Stimulated activated CD8-positive, alpha-beta memory T cell treated with anti-CD3 and anti-CD28 coated beads, Interleukin-15, amount 100 ng/mL, for 4 hours (primary cell): ENCODE measurements at regions not wholly inside any gene's neighbourhood (a gene's known extent, or its start where the extent isn't known, plus 50 kb on each side); places are given as distances from the start of the nearest gene placed in this dataset.

ENCODE experiments used
- DNase-seq, 2 donors: peaks; one replicate each; pipeline ENCODE4 v3.0.0-alpha.2; 2020; ENCODE audit warnings: low read depth in 2 of 2

- no peak for DNase-seq
Measured at GRCh38 chr13:84658491-84659358, 776.5 kb upstream of the SLITRK1 start.

DNA sequence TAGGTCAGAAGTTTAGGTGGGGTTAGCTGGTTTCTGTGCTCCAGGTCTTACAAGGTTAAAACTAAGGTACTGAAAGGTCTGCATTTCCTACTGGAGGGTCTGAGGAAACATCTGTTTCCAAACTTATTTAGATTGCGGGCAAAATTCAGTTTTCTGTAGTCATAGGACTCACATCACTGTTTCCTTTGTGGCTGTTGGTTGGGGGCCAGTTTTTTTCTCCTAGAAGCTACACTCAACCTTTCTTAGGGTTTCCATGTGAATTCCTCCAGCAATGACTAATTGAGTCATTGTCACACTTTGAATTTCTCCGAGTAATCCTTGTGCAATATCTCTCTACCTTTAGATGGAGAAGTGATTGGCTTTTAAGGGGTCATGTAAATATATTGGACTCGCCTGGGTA is 773.4 kb upstream of the SLITRK1 start:
- DNase-seq = no peak

DNA sequence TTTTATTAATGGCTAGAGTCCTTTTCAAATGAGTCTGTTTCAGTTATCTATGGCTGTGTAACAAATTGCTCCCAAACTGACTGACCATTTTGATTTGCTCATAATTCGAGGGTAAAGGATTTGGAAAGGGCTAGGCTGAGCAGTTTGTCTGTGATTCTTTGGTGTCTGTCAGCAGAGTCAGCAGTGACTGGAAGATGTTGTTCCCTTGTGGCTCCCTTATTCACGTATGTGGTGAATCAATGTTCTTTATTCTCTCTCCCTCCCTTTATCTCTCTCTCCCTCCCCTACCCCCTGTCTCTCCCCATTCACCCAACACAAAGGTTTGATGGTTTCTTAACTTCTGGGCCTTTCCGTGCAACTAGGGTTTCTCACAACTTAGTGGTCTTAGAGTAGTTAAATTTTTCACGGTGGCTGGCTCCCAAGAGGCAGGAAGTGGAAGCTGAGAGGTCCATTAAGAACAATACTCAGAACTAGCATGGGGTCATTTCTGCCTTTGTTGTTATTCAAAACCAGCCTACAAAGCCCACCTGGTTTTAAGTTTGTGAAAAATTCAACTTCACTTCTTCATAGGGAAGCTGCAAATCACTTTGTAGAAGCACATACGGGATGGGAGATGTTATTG is 772.5 kb upstream of the SLITRK1 start:
- DNase-seq = no peak

DNA sequence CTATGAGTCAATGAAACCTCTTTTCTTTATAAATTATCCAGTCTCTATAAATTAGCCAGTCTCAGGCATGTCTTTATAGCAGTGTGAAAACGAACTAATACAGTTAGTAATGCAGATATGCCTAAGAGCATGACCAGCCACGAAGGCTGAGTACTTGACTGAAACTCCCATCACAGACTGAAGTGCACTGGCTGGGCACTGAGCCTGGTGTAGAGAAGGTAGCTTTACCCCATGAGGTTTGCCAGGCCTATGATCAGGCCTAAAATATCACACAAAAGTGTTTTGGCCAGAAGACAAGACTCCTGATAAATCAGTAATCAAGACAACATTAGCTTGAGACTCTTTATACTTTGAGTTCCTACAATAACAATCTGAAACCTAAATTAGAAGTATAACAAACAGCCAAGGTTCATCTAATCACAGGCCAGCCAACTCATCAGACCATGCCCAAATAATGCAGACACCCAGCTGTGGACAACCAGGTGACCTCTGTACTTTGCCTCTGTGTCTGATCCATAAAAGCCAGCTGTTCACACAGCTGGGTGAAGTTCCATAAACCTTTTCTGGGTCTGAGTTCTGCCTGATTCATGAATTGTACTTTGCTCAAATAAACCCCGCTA is 771.8 kb upstream of the SLITRK1 start:
- no peak for DNase-seq

- DNase-seq = no peak
Measured at GRCh38 chr13:84651705-84652104, 769.4 kb upstream of the SLITRK1 start.

DNA sequence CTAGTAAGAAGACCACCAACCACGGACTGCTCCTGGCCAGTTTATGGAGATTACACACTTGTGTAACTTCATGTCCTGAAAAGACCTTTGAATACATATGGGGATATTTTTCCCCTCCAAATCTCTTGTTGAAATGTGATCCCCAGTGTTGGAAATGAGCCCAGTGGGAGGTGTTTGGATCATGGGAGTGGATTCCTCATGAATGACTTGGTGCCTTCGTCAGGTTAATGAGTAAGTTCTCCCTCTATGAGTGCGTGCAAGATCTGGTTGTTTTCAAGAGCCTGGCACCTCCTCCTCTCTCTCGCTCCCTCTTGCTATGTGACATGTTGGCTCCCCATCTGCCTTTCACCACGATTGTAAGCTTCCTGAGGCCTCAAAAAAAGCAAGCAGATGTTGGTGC is 769.0 kb upstream of the SLITRK1 start:
- DNase-seq = no peak

DNA sequence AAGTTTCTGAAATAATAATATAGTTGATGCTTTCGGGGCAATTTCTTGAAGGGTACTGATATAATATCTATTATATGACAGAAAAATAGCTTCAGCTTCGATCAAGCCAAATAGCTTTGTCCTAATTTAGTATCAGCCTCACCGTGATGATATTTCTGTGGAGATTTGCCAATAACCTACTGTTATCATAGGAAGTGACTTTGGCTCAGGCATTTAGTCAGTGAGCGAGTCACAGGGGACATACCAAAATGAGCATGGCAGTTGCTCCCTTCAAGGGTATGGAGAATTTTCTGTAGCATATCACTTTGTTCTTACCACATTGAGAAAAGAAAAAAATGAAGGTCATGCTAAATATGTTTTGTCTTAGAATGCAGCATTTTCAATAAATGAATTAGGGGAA is 767.6 kb upstream of the SLITRK1 start:
- DNase-seq = no peak

DNA sequence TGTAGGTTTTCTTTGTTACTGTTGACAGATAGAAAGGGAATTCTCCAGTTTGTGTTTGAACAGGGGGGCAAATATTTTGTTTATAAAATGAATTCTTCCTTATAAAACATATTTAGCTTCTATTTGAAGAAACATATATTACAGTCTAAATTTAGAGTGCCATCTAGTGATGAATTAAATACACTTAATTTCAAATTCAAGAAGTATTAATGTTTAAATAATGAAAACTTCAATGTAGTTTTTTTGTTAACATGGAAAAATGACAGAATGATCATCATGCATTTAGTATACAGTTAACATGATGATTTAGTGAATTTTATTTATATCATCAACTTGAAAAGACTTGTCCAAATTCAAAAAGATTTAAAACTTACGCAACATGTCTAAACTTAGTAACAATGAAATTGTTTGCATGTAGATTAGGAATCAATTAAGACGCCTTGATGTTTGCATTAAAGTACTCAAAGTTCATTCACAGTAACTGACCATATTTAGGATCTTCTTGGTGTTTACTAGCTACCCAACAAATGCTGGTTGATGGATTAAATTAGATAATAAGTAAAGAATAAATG is 765.9 kb upstream of the SLITRK1 start:
- DNase-seq = no peak

DNA sequence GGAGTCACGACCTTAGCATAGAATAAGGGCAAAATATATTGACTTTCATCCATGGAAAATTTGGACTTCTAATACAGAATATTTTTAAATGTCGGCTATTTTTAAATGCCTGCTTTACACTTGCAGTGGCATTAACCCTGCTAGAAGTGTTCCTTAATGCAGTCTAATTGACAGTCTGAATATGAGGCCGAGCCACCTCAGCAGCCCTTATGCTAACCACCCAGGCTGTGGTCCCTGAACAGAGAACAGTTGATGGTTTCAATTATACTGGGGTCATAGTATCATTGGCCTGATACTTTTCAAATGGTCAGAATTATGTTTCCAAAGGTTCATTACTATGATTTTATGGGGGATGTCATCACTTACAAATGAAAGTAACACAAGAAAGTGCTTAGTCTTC is 764.7 kb upstream of the SLITRK1 start:
- DNase-seq = no peak

DNA sequence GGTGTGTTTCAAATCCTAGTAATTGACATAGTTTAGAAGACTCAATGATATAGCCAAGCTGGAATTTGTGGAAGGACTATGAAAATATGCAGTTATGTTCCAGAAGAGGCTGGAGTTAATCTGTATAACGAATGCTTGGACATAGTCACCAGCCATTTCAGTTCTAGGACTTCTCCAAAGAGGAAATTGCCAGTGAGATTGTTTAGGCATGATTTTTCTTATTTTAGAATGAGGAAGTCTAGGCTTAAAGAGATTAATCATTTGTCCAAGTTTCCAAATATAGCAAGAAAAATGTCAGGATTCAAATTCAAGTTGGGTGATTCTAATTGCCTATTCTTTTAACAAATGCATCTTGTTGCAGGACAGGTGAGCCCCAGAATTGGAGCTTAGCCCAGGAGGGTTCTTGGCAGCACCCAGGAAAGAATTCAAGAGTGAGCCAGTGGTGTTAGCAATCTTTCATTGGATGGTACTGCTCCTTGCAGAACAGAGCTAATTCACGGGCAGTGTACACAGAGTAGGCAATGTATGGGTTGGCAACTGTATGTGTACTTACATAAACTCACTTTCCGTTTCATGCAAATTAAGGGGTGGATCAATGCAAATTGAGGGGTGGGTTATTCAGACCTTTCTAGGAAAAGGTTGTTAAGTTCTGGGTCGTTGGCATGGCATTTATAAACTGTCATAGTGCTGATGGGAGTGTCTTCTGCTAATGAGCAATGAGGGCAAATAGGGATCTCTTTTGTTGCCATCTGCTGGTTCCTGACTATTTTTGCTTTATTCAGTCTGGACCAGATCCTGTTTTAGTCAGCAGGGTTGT is 763.1 kb upstream of the SLITRK1 start:
- DNase-seq = no peak

DNA sequence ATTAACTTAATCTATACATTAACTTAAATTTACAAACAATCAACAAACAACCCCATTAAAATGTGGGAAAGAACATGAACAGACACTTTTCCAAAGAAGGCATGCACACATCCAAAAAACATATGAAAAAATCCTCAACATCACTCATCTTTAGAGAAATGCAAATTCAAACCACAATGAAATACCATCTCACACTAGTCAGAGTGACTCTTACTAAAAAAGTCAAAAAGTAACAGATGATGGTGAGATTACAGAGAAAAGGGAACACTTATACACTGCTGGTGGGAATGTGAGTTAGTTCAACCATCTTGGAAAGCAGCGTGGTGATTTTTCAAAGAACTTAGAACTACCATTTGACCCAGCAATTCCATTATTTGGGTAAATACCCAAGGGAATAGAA is 759.2 kb upstream of the SLITRK1 start:
- no peak for DNase-seq

DNA sequence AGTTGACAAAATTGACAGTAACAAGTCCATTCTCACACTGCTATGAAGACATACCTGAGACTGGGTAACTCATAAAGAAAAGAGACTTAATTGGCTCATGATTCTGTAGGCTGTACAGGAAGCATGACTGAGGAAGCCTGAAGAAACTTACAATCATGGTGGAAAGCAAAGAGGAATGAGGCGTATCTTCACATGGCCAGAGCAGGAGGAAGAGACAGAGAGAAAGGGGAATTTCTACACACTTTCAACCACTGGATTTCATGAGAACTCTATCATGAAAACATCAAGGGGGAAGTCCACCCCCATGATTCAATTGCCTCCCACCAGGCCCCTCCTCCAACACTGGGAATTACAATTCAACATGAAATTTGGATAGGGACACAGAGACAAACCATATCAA is 758.4 kb upstream of the SLITRK1 start:
- DNase-seq = no peak

GRCh38 chr13:84630476-84630875 is 748.2 kb upstream of the SLITRK1 start:
- DNase-seq = no peak

DNA sequence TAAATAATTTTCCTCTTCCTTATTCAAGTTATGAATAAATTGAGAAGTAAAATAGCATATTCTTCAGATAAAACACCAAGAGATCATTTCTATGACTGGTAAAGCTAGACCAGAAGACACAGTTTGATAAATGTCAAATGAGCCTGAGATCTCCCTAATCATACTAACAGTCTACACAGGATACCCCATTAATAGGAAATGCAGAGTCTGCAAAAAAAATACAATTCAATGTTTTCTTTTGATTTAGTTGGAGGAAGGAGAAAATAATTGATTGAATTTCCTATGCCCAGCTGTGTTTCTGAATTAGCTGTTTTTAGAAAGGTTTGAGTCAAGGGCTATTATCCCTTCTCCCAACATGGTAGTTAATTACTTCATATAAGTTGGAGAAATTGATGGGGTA is 734.6 kb upstream of the SLITRK1 start:
- no peak for DNase-seq

DNA sequence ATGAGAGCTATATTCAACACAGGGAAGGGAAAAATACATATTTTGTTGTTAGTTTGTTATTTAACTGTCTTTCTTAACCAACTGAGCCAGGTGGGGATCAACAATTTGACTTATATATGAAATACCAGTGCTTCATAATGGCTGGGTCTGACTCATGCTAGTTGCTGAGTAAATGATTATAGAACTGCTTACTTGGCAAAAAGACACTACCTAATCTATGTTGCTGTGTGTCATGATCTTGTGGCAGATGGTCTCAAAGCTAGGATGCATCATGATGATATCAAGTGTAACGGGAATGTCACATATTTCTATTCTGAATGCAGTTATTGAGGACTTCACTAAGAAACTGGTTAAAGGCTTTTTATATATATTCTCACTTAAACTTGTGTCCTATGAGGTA is 727.4 kb upstream of the SLITRK1 start:
- no peak for DNase-seq

DNA sequence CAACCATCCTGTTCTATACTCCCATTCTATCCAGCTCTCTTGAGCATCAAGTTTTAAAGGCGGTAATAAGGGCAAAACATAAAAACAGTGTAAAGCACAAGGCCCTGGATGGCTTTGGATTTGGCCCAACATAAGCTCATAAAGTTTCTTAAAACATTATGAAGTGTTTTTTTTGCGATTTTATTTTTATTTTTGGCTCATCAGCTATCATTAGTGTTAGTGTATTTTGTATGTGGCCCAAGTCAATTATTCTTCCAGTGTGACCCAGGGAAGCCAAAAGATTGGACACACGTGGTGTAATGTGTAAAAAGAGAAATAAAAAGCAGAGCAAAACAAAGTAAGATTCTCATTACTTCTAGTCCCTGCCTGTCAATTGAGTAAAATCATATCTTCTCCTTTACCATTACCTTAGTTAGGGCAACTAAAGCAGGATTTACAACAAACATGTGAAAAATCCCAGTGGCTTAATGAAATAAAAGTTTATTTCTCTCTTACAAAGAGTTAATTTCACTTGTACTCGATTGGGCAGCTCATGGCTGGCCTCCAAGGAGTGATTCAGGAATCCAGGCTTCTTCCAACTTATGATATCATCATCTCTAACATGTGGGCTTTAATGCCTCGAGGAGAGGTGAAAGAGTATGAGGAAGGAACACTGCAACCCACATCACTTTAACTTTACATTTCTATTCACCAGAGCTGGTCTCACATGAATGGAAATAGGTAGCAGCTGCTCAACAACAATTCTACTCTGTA is 725.2 kb upstream of the SLITRK1 start:
- no peak for DNase-seq

- no peak for DNase-seq
Measured at GRCh38 chr13:84606616-84607015, 724.3 kb upstream of the SLITRK1 start.

DNA sequence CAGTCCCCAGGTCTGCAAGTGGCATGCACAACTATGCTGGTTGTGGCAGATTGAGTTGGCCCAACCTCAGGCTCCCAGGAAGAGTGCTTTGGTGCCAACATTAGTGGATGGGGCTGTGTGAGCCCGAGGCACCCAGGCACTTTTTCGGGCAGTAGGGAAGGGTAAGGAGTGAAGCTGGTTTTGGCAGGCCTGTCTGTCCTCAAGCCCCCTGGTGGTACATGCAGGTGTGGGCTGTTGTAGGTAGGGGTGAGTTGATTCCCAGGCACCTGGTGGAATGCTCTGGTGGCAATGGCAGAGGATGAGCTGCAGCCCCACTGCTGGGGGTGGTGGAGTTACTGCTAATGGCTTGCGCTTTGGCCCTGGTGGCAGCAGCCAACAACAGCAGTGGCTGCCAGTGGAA is 723.7 kb upstream of the SLITRK1 start:
- DNase-seq = no peak

- DNase-seq = no peak
Measured at GRCh38 chr13:84591444-84591843, 709.2 kb upstream of the SLITRK1 start.

GRCh38 chr13:84590663-84591062 is 708.4 kb upstream of the SLITRK1 start:
- no peak for DNase-seq

- no peak for DNase-seq
Measured at GRCh38 chr13:84588023-84588422, 705.7 kb upstream of the SLITRK1 start.
